Astrocyte (in vitro differentiated cells and primary cell): ENCODE measurements at regions not wholly inside any gene's neighbourhood (a gene's known extent, or its start where the extent isn't known, plus 50 kb on each side); places are given as distances from the start of the nearest gene placed in this dataset.
"Not testable (repeated sequence)": the region's sequence is repeated elsewhere in the genome, so short reads cannot be mapped to it uniquely, and the experiment has no call there.

ENCODE experiments used
- DNase-seq: peaks from one replicate; pipeline ENCODE4 v3.0.0-alpha.2; 2010; ENCODE audit warnings: low read depth
- FAIRE-seq: peaks from 2 replicates; lab custom pipeline; 2011; peaks lifted over from hg19 to GRCh38; lab: Jason Lieb, UNC
- H2AFZ ChIP-seq: 2 replicates; pipeline ENCODE4 v1.6.0; 2012; ENCODE audit warnings: low read depth, low read length, inconsistent platforms
- H3K27ac ChIP-seq: 2 replicates; pipeline ENCODE4 v1.5.1; 2011; ENCODE audit warnings: low read depth, low read length, inconsistent platforms
- H3K27me3 ChIP-seq: 2 replicates; pipeline ENCODE4 v1.6.0; 2011; ENCODE audit warnings: low read length, inconsistent platforms; ENCODE audit not compliant: insufficient read depth
- H3K36me3 ChIP-seq: 2 replicates; pipeline ENCODE4 v1.5.1; 2011; ENCODE audit warnings: low read length, inconsistent platforms; ENCODE audit not compliant: insufficient read depth
- H3K4me1 ChIP-seq: 2 replicates; pipeline ENCODE4 v1.5.1; 2011; ENCODE audit warnings: low read length, inconsistent platforms; ENCODE audit not compliant: insufficient read depth
- H3K4me2 ChIP-seq: 2 replicates; pipeline ENCODE4 v1.6.0; 2012; ENCODE audit warnings: low read length, inconsistent platforms
- H3K4me3 ChIP-seq: 2 replicates; pipeline ENCODE4 v1.5.1; 2011; ENCODE audit warnings: low read depth, mild to moderate bottlenecking, low read length, inconsistent platforms; ENCODE audit not compliant: insufficient read depth
- H3K79me2 ChIP-seq: 2 replicates; pipeline ENCODE4 v1.6.0; 2012; ENCODE audit warnings: mild to moderate bottlenecking, low read length, inconsistent platforms; ENCODE audit not compliant: insufficient read depth
- H3K9ac ChIP-seq: 2 replicates; pipeline ENCODE4 v1.6.0; 2012; ENCODE audit warnings: mild to moderate bottlenecking, low read length, inconsistent platforms
- H3K9me3 ChIP-seq: 2 replicates; pipeline ENCODE4 v1.5.1; 2012; ENCODE audit warnings: low read depth, mild to moderate bottlenecking, low read length, inconsistent platforms; ENCODE audit not compliant: insufficient read depth
- H4K20me1 ChIP-seq: 2 replicates; pipeline ENCODE4 v1.6.0; 2012; ENCODE audit warnings: low read length, inconsistent platforms; ENCODE audit not compliant: insufficient read depth
- H3K27ac Mint-ChIP-seq: one replicate; pipeline ENCODE4 v1.8.0; 2021; ENCODE audit warnings: mild to moderate bottlenecking, mixed read lengths; ENCODE audit not compliant: unreplicated experiment
- H3K27me3 Mint-ChIP-seq: one replicate; pipeline ENCODE4 v1.8.0; 2021; ENCODE audit warnings: low read depth, mixed read lengths; ENCODE audit not compliant: unreplicated experiment
- H3K36me3 Mint-ChIP-seq: one replicate; pipeline ENCODE4 v1.8.0; 2021; ENCODE audit warnings: low read depth, mixed read lengths; ENCODE audit not compliant: unreplicated experiment
- H3K4me1 Mint-ChIP-seq: one replicate; pipeline ENCODE4 v1.8.0; 2021; ENCODE audit warnings: low read depth, mixed read lengths; ENCODE audit not compliant: unreplicated experiment
- H3K4me3 Mint-ChIP-seq: one replicate; pipeline ENCODE4 v1.8.0; 2021; ENCODE audit warnings: mild to moderate bottlenecking, moderate library complexity, mixed read lengths; ENCODE audit not compliant: unreplicated experiment
- H3K9me3 Mint-ChIP-seq: one replicate; pipeline ENCODE4 v1.8.0; 2021; ENCODE audit warnings: mild to moderate bottlenecking, mixed read lengths; ENCODE audit not compliant: unreplicated experiment
- EZH2 ChIP-seq: IDR thresholded peaks from 2 replicates; pipeline ENCODE4 v1.6.1; 2012; ENCODE audit warnings: mild to moderate bottlenecking, low read length, inconsistent platforms; ENCODE audit not compliant: insufficient read depth
- TF ChIP-seq, protein P1 (sequence below): IDR thresholded peaks from 2 replicates; pipeline ENCODE4 v1.5.1; 2011; ENCODE audit warnings: low read depth, mild to moderate bottlenecking, inconsistent platforms, low read length, moderate library complexity; ENCODE audit not compliant: insufficient read depth

DNA sequence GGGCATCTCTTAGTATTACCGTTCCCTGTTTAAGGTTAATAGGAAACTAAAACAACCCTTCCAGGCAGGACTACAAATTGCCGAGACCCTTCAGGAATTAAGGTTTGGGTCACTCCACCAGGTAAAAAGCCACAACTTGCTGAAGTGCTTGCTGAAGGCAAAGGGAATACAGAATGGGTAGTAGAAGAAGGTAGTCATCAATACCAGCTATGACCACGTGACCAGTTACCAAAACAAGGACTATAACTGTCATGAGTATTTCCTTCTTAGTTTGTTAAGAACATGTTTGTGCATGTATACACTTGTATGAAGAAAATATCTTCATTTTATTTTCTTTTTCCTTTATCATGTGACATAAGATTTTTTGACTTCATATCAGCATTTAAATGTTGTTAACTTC, 578.7 kb upstream of the FBXO33 start:
- TF ChIP-seq, protein P1, sequence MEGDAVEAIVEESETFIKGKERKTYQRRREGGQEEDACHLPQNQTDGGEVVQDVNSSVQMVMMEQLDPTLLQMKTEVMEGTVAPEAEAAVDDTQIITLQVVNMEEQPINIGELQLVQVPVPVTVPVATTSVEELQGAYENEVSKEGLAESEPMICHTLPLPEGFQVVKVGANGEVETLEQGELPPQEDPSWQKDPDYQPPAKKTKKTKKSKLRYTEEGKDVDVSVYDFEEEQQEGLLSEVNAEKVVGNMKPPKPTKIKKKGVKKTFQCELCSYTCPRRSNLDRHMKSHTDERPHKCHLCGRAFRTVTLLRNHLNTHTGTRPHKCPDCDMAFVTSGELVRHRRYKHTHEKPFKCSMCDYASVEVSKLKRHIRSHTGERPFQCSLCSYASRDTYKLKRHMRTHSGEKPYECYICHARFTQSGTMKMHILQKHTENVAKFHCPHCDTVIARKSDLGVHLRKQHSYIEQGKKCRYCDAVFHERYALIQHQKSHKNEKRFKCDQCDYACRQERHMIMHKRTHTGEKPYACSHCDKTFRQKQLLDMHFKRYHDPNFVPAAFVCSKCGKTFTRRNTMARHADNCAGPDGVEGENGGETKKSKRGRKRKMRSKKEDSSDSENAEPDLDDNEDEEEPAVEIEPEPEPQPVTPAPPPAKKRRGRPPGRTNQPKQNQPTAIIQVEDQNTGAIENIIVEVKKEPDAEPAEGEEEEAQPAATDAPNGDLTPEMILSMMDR: no peak
- TF ChIP-seq EZH2: no peak
- Histone ChIP-seq H3K27ac (no peak overlapping the region), H3K4me2 (no peak overlapping the region), H3K9ac (no peak overlapping the region), H3K79me2 (no peaks in the 10 kb centered on the region), H2AFZ (no peak overlapping the region), H3K36me3 (no peaks in the 10 kb centered on the region), H3K9me3 (no peaks in the 10 kb centered on the region), H3K27me3 (no peaks in the 10 kb centered on the region), H3K4me1 (no peaks in the 10 kb centered on the region), H3K4me3 (no peak overlapping the region), H4K20me1 (no peaks in the 10 kb centered on the region)
- H3K4me1 Mint-ChIP-seq: no peaks in the 10 kb centered on the region
- no peak overlapping the region for H3K4me3 Mint-ChIP-seq
- H3K27me3 Mint-ChIP-seq: no peaks in the 10 kb centered on the region
- H3K9me3 Mint-ChIP-seq: peaks cover 5% of the 10 kb centered on the region
- no peaks in the 10 kb centered on the region for H3K36me3 Mint-ChIP-seq
- no peak for FAIRE-seq
- no peak for DNase-seq
- no peak overlapping the region for H3K27ac Mint-ChIP-seq

DNA sequence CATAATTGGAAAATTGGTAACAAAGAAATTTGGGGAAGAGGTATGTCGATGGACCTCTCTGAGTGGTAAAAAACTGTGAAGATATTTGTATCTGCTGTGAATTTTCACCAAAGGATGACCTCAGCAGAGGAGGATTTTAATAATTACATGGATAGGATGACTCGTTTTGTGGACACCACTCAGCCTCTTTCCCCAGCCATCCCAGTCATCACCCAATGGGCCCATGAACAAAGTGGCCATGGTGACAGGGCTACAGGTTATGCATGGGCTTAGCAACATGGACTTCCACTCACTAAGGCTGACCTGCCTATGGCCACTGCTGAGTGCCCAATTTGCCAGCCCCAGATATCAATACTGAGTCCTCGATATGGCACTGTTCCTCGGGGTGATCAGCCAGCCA, 577.5 kb upstream of the FBXO33 start:
- no peaks in the 10 kb centered on the region for H3K79me2 ChIP-seq
- H3K9ac ChIP-seq: no peak overlapping the region
- FAIRE-seq: no peak
- DNase-seq: no peak
- H2AFZ ChIP-seq: no peak overlapping the region
- Mint-ChIP-seq H3K4me1 (no peaks in the 10 kb centered on the region), H3K36me3 (no peaks in the 10 kb centered on the region), H3K9me3 (peaks cover 5% of the 10 kb centered on the region), H3K27ac (no peak overlapping the region), H3K4me3 (no peak overlapping the region), H3K27me3 (no peaks in the 10 kb centered on the region)
- no peak for TF ChIP-seq EZH2
- TF ChIP-seq, protein P1: no peak
- H3K36me3 ChIP-seq: no peaks in the 10 kb centered on the region
- H3K9me3 ChIP-seq: peaks cover 2% of the 10 kb centered on the region
- H3K27me3 ChIP-seq: no peaks in the 10 kb centered on the region
- no peaks in the 10 kb centered on the region for H4K20me1 ChIP-seq
- H3K4me2 ChIP-seq: no peak overlapping the region
- H3K4me1 ChIP-seq: no peaks in the 10 kb centered on the region
- H3K4me3 ChIP-seq: no peak overlapping the region
- no peak overlapping the region for H3K27ac ChIP-seq

DNA sequence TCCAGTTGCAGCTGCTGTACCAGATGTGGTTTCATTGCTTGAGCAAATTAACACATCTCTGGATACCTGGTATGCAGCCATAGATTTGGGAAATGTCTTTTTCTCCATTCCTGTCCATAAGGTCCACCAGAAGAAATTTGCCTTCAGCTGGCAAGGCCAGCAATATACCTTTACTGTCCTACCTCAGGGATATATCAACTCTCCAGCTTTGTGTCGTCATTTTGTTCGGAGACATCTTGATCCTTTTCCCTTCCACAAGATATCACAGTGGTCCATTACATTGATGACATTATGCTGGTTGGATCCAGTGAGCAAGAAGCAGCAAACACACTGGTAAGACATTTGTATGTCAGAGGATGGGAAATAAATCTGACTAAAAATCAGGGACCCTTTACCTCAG, 576.1 kb upstream of the FBXO33 start:
- H3K27me3 ChIP-seq, DNase-seq, H3K36me3 Mint-ChIP-seq, H3K4me2 ChIP-seq, H3K4me3 Mint-ChIP-seq, H3K4me3 ChIP-seq, H3K27me3 Mint-ChIP-seq, H3K36me3 ChIP-seq, H3K4me1 Mint-ChIP-seq, H3K9me3 ChIP-seq, H2AFZ ChIP-seq, H3K27ac Mint-ChIP-seq, H4K20me1 ChIP-seq, H3K4me1 ChIP-seq, H3K9me3 Mint-ChIP-seq, H3K9ac ChIP-seq, H3K27ac ChIP-seq, H3K79me2 ChIP-seq, FAIRE-seq: not testable (repeated sequence)
